ENCODE measurements at regions not wholly inside any gene's neighbourhood (a gene's known extent, or its start where the extent isn't known, plus 50 kb on each side); places are given as distances from the start of the nearest gene placed in this dataset.

DNA sequence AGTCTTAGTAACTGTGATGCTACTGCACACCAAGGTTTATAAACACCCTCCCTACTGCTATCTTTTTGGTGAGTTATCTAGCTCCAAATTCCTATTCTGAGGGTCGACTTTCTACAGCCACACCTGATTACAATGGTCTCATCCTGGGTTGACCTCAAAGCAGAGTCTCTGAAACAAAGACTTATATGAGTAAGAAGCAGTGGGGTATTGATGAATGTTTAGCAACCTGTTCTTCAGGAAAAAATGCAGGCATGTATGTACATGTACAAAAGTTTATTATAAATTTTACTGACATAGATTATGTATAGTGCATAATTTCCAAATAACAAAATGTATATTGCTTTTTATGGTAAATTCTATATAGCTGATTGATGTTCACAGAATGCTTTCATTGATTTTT is 51.6 kb upstream of the FMNL2 start:
- TF ChIP-seq, protein P1, sequence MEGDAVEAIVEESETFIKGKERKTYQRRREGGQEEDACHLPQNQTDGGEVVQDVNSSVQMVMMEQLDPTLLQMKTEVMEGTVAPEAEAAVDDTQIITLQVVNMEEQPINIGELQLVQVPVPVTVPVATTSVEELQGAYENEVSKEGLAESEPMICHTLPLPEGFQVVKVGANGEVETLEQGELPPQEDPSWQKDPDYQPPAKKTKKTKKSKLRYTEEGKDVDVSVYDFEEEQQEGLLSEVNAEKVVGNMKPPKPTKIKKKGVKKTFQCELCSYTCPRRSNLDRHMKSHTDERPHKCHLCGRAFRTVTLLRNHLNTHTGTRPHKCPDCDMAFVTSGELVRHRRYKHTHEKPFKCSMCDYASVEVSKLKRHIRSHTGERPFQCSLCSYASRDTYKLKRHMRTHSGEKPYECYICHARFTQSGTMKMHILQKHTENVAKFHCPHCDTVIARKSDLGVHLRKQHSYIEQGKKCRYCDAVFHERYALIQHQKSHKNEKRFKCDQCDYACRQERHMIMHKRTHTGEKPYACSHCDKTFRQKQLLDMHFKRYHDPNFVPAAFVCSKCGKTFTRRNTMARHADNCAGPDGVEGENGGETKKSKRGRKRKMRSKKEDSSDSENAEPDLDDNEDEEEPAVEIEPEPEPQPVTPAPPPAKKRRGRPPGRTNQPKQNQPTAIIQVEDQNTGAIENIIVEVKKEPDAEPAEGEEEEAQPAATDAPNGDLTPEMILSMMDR (IDR thresholded peaks at IDR 0.05), result no peak
- intact Hi-C loops (cut with DNase I), result no loop called here
- no peak for DNase-seq
- H3K27ac ChIP-seq, result no peak overlapping the region
- H3K4me3 ChIP-seq, result no peak overlapping the region
- H3K4me1 ChIP-seq, result no peaks in the 10 kb centered on the region
- peaks cover 0 to 4% of the 10 kb centered on the region in 2 donors for H3K9me3 ChIP-seq
- no peak for ATAC-seq
- H3K36me3 ChIP-seq, result no peaks in the 10 kb centered on the region
- H3K27me3 ChIP-seq, result no peaks in the 10 kb centered on the region

DNA sequence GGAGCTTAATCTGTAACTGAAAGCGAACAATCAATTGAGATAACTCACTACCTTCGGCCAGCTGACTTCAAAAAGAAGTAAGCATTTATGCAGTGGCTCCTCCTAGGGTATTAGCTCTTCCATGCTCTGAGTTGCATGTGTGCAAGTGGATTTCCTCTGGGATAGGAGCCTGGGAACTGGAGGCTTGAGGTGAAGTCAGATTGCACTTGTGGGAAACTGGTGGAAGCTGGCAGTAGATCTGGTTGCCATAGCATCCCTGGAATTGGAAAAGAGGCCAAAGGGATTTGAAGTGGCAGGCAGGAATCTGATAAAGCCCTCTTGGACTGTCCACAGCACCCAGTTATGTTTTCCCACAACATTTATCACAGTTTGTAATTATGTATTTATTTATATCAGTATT is 50.6 kb upstream of the FMNL2 start:
- no peak for DNase-seq
- TF ChIP-seq, protein P1 (IDR thresholded peaks at IDR 0.05), result no peak
- intact Hi-C loops (cut with DNase I), result no loop called here
- Histone ChIP-seq H3K9me3 (peaks cover 0 to 3% of the 10 kb centered on the region in 2 donors), H3K36me3 (no peaks in the 10 kb centered on the region), H3K27ac (no peak overlapping the region), H3K27me3 (no peaks in the 10 kb centered on the region), H3K4me3 (no peak overlapping the region), H3K4me1 (no peaks in the 10 kb centered on the region)
- ATAC-seq, result no peak
